ENCODE measurements at regions not wholly inside any gene's neighbourhood (a gene's known extent, or its start where the extent isn't known, plus 50 kb on each side); places are given as distances from the start of the nearest gene placed in this dataset.

DNA sequence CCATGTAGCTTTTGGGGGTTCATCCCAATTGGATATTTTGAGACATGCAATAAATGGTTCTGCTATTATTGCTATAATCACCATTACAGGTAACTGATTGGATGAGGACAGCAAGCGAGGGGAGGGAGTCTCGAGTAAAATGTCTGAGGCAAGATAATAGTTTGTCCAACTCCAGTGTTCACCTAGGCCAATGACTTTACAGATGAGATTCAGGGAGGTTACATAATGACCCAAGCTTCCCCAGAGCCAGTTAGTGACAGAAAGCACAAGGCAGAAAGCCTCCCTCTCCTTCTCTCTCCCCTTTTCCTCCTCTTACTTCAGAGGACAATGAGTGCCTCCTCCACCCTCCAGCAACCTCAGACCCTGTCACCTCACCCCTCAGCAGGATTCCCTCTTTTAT lies 98.4 kb upstream of the GLS start:
- Histone ChIP-seq H3K9ac (ENCODE audit: control insufficient read depth, insufficient read depth, low read length) (no peak overlapping the region), H3K27me3 (replicated peaks in 1 of 2; ENCODE audit: control insufficient read depth in 2 of 2, insufficient read depth in 2 of 2, low read length in 1 of 2) (no peaks in the 10 kb centered on the region), H2AFZ (ENCODE audit: control insufficient read depth, low read depth, low read length) (no peak overlapping the region), H3K27ac (ENCODE audit: control insufficient read depth, insufficient read depth) (no peak overlapping the region), H3K4me3 (no peak overlapping the region), H3K36me3 (ENCODE audit: control insufficient read depth in 2 of 2, insufficient read depth in 2 of 2, low read length in 1 of 2) (no peaks in the 10 kb centered on the region), H4K20me1 (ENCODE audit: control insufficient read depth, insufficient read depth) (no peaks in the 10 kb centered on the region), H3K4me2 (ENCODE audit: control insufficient read depth, insufficient read depth) (no peak overlapping the region), H3K4me1 (ENCODE audit: control insufficient read depth, insufficient read depth, low read length) (no peaks in the 10 kb centered on the region), H3K79me2 (ENCODE audit: control insufficient read depth, insufficient read depth, low read length) (no peaks in the 10 kb centered on the region), H3K9me3 (replicated peaks; ENCODE audit: control insufficient read depth, insufficient read depth, low read length) (peaks cover 4% of the 10 kb centered on the region; the same call in 2 of the 3 replicates)
- in situ Hi-C loops (cut with MboI) (no loop called here), intact Hi-C loops (cut with micrococcal nuclease; ENCODE audit: unreplicated experiment) (loop anchor here (2.0 to 5.0 kb wide), 2 partner anchors 170 to 249 kb away; no protein-coding TSS in a partner anchor)
- DNase-seq (ENCODE audit: low read depth, low spot score) (no peak), FAIRE-seq (no peak), ATAC-seq (peak; percentile 21; the same call in 1 of the 3 replicates)
- WGBS (ENCODE audit: insufficient coverage, insufficient replicate concordance, low lambda C conversion rate, missing lambda C conversion rate), result 90% methylated on average over 2 of the region's 2 CpGs
- CTCF ChIA-PET, result interaction anchor here (0.5 to 7.2 kb wide), 13 partner anchors 9 to 373 kb away, joined by 3 to 73 read pairs (median 11); no protein-coding TSS in a partner anchor
- BruUV-seq (replicated peaks), result no TSS peak
- POLR2A ChIA-PET, result no interaction called here
- RAD21 ChIA-PET (ENCODE audit: unreplicated experiment), result interaction anchor here (1.6 to 3.2 kb wide), 3 partner anchors 23 to 146 kb away, joined by 5 to 19 read pairs (median 15); no protein-coding TSS in a partner anchor
- TF ChIP-seq TAF1 (IDR thresholded peaks at IDR 0.05; ENCODE audit: borderline replicate concordance, low read depth, low read length) (no peak), SMC3 (IDR thresholded peaks at IDR 0.05; ENCODE audit: borderline replicate concordance, low read length) (no peak), POU2F2 (IDR thresholded peaks at IDR 0.05; ENCODE audit: borderline replicate concordance, low read depth, low read length) (no peak), EZH2 (IDR thresholded peaks at IDR 0.05; ENCODE audit: borderline replicate concordance, control insufficient read depth, low read depth, low read length) (no peak), ESRRA (IDR thresholded peaks at IDR 0.05; ENCODE audit: low read length) (no peak), MEF2B (IDR thresholded peaks at IDR 0.05; ENCODE audit: partially characterized antibody, poor library complexity, severe bottlenecking) (no peak), IKZF1 (conservative IDR thresholded peaks at IDR 0.05) (no peak), SREBF2 (IDR thresholded peaks at IDR 0.05; ENCODE audit: low read length) (no peak), RB1 (IDR thresholded peaks at IDR 0.05; ENCODE audit: borderline replicate concordance) (no peak), RUNX3 (IDR thresholded peaks at IDR 0.05; ENCODE audit: low read length) (no peak), ZNF24 (IDR thresholded peaks at IDR 0.05) (no peak), LARP7 (IDR thresholded peaks at IDR 0.05) (no peak), JUND (IDR thresholded peaks at IDR 0.05; ENCODE audit: low read depth, low read length) (no peak), SUPT20H (IDR thresholded peaks at IDR 0.05; ENCODE audit: borderline replicate concordance, control insufficient read depth, low read depth, low read length) (no peak), RBBP5 (conservative IDR thresholded peaks at IDR 0.05) (no peak), HDAC2 (IDR thresholded peaks at IDR 0.05) (no peak)
- TF ChIP-seq, protein P1, sequence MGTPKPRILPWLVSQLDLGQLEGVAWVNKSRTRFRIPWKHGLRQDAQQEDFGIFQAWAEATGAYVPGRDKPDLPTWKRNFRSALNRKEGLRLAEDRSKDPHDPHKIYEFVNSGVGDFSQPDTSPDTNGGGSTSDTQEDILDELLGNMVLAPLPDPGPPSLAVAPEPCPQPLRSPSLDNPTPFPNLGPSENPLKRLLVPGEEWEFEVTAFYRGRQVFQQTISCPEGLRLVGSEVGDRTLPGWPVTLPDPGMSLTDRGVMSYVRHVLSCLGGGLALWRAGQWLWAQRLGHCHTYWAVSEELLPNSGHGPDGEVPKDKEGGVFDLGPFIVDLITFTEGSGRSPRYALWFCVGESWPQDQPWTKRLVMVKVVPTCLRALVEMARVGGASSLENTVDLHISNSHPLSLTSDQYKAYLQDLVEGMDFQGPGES (IDR thresholded peaks at IDR 0.05), result no peak
- TF ChIP-seq, protein P2, sequence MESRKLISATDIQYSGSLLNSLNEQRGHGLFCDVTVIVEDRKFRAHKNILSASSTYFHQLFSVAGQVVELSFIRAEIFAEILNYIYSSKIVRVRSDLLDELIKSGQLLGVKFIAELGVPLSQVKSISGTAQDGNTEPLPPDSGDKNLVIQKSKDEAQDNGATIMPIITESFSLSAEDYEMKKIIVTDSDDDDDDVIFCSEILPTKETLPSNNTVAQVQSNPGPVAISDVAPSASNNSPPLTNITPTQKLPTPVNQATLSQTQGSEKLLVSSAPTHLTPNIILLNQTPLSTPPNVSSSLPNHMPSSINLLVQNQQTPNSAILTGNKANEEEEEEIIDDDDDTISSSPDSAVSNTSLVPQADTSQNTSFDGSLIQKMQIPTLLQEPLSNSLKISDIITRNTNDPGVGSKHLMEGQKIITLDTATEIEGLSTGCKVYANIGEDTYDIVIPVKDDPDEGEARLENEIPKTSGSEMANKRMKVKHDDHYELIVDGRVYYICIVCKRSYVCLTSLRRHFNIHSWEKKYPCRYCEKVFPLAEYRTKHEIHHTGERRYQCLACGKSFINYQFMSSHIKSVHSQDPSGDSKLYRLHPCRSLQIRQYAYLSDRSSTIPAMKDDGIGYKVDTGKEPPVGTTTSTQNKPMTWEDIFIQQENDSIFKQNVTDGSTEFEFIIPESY (IDR thresholded peaks at IDR 0.05), result no peak
- TF ChIP-seq, protein P3, sequence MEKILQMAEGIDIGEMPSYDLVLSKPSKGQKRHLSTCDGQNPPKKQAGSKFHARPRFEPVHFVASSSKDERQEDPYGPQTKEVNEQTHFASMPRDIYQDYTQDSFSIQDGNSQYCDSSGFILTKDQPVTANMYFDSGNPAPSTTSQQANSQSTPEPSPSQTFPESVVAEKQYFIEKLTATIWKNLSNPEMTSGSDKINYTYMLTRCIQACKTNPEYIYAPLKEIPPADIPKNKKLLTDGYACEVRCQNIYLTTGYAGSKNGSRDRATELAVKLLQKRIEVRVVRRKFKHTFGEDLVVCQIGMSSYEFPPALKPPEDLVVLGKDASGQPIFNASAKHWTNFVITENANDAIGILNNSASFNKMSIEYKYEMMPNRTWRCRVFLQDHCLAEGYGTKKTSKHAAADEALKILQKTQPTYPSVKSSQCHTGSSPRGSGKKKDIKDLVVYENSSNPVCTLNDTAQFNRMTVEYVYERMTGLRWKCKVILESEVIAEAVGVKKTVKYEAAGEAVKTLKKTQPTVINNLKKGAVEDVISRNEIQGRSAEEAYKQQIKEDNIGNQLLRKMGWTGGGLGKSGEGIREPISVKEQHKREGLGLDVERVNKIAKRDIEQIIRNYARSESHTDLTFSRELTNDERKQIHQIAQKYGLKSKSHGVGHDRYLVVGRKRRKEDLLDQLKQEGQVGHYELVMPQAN (conservative IDR thresholded peaks at IDR 0.05), result no peak
- SMC1A ChIA-PET (ENCODE audit: uncharacterized antibody, unreplicated experiment), result interaction anchor here (0.9 to 4.3 kb wide), 8 partner anchors 11 to 247 kb away, joined by 3 to 19 read pairs (median 4); no protein-coding TSS in a partner anchor
